GM23338 (cell line): ENCODE measurements at regions not wholly inside any gene's neighbourhood (a gene's known extent, or its start where the extent isn't known, plus 50 kb on each side); places are given as distances from the start of the nearest gene placed in this dataset.

Experiments
- ATAC-seq: fragments of 200-7000 bp; cut with Tn5 transposase; 3 replicates; pipeline ENCODE4 v1.9.1; 2020
- DNase-seq: peaks from one replicate; pipeline ENCODE4 v3.0.0-alpha.2; 2015; ENCODE audit warnings: low spot score
- H2AFZ ChIP-seq: fragments of 200-600 bp; sonication (generic); 2 replicates; pipeline ENCODE4 v1.8.0; 2016; ENCODE audit warnings: antibody characterized with exemption, mild to moderate bottlenecking, moderate library complexity
- H3F3A ChIP-seq: fragments of 200-600 bp; sonication (generic); replicated peaks from 2 replicates; pipeline ENCODE4 v1.8.0; 2017; ENCODE audit warnings: antibody characterized with exemption, mixed run types, low read depth
- H3K27ac ChIP-seq: fragments of 200-600 bp; sonication (generic); 2 replicates; pipeline ENCODE4 v1.6.1; 2016; ENCODE audit warnings: low read depth
- H3K27me3 ChIP-seq: fragments of 200-600 bp; sonication (generic); 2 replicates; pipeline ENCODE4 v1.8.0; 2016; ENCODE audit warnings: mild to moderate bottlenecking, mixed run types, moderate library complexity; ENCODE audit not compliant: insufficient read depth
- H3K36me3 ChIP-seq: fragments of 200-600 bp; sonication (generic); 2 replicates; pipeline ENCODE4 v1.8.0; 2016; ENCODE audit warnings: mild to moderate bottlenecking; ENCODE audit not compliant: insufficient read depth
- H3K4me1 ChIP-seq: fragments of 200-600 bp; sonication (generic); 2 replicates; pipeline ENCODE4 v1.8.0; 2016; ENCODE audit warnings: mild to moderate bottlenecking, moderate library complexity; ENCODE audit not compliant: insufficient read depth
- H3K4me2 ChIP-seq: fragments of 200-600 bp; sonication (generic); 2 replicates; pipeline ENCODE4 v1.7.1; 2017; ENCODE audit warnings: mixed run types
- H3K4me3 ChIP-seq: fragments of 200-600 bp; sonication (generic); 2 replicates; pipeline ENCODE4 v1.6.1; 2016; ENCODE audit warnings: mixed run types
- H3K79me2 ChIP-seq: fragments of 200-600 bp; sonication (generic); replicated peaks from 2 replicates; pipeline ENCODE4 v1.8.0; 2017; ENCODE audit warnings: mild to moderate bottlenecking; ENCODE audit not compliant: insufficient read depth
- H3K9me2 ChIP-seq: fragments of 200-600 bp; sonication (generic); 2 replicates; pipeline ENCODE4 v1.8.0; 2017; ENCODE audit not compliant: insufficient read depth
- H4K20me1 ChIP-seq: fragments of 200-600 bp; sonication (generic); replicated peaks from 2 replicates; pipeline ENCODE4 v1.8.0; 2017; ENCODE audit warnings: mild to moderate bottlenecking; ENCODE audit not compliant: insufficient read depth
- H3K27ac Mint-ChIP-seq: 2 replicates; pipeline ENCODE4 v1.8.0; 2020; ENCODE audit warnings: inconsistent platforms, mild to moderate bottlenecking, moderate library complexity, mixed read lengths
- H3K27me3 Mint-ChIP-seq: 3 replicates; pipeline ENCODE4 v1.8.0; 2022; ENCODE audit warnings: low read depth, mild to moderate bottlenecking, moderate library complexity, mixed read lengths, inconsistent platforms; ENCODE audit not compliant: insufficient read depth, poor library complexity
- H3K36me3 Mint-ChIP-seq: 3 replicates; pipeline ENCODE4 v1.8.0; 2021; ENCODE audit warnings: low read depth, mild to moderate bottlenecking, inconsistent platforms, moderate library complexity, mixed read lengths
- H3K4me1 Mint-ChIP-seq: 3 replicates; pipeline ENCODE4 v1.8.0; 2020; ENCODE audit warnings: mild to moderate bottlenecking, inconsistent platforms, mixed read lengths
- H3K4me3 Mint-ChIP-seq: 3 replicates; pipeline ENCODE4 v1.8.0; 2021; ENCODE audit warnings: moderate library complexity, mild to moderate bottlenecking, inconsistent platforms, mixed read lengths
- H3K9me3 Mint-ChIP-seq: 3 replicates; pipeline ENCODE4 v1.8.0; 2020; ENCODE audit warnings: moderate library complexity, mild to moderate bottlenecking, inconsistent platforms, mixed read lengths
- CREB1 ChIP-seq: fragments of 250-450 bp; sonication (Bioruptor Pico); IDR thresholded peaks from 2 replicates; pipeline ENCODE4 v1.5.0; 2020; ENCODE audit warnings: low read depth, mild to moderate bottlenecking, moderate library complexity
- EZH2 ChIP-seq: fragments of 200-600 bp; sonication (generic); IDR thresholded peaks from one replicate; pipeline ENCODE4 v1.8.0; 2017; ENCODE audit warnings: antibody characterized with exemption, mild to moderate bottlenecking, low read depth; ENCODE audit not compliant: unreplicated experiment
- EZH2phosphoT487 ChIP-seq: fragments of 200-600 bp; sonication (generic); IDR thresholded peaks from one replicate; pipeline ENCODE4 v1.8.1; 2018; ENCODE audit warnings: antibody characterized with exemption; ENCODE audit not compliant: unreplicated experiment
- JUNB ChIP-seq: IDR thresholded peaks from one replicate; pipeline ENCODE4 v1.6.1; 2016; ENCODE audit warnings: antibody characterized with exemption; ENCODE audit not compliant: unreplicated experiment
- NANOG ChIP-seq: IDR thresholded peaks from 2 replicates; pipeline ENCODE4 v1.6.1; 2016; ENCODE audit warnings: antibody characterized with exemption, borderline replicate concordance
- POLR2AphosphoS5 ChIP-seq: IDR thresholded peaks from 2 replicates; pipeline ENCODE4 v1.6.1; 2016; ENCODE audit warnings: antibody characterized with exemption, low read depth
- STAT1 ChIP-seq: IDR thresholded peaks from one replicate; pipeline ENCODE4 v1.6.1; 2016; ENCODE audit warnings: antibody characterized with exemption; ENCODE audit not compliant: unreplicated experiment
- ZNF114 ChIP-seq: fragments of 250-450 bp; sonication (Bioruptor Pico); IDR thresholded peaks from 2 replicates; pipeline ENCODE4 v1.5.0; 2020; ENCODE audit warnings: mild to moderate bottlenecking, moderate library complexity
- ZNF331 ChIP-seq: fragments of 250-450 bp; sonication (Bioruptor Pico); IDR thresholded peaks from 2 replicates; pipeline ENCODE4 v1.5.0; 2020; ENCODE audit warnings: low read depth, mild to moderate bottlenecking, moderate library complexity
- TF ChIP-seq, protein P1 (sequence below), 2 experiments: fragments of 200-600 bp in 1 of 2; sonication (generic) in 1 of 2; conservative IDR thresholded peaks; 2 replicates each; pipeline versions ENCODE4 v1.5.1 to v1.6.1; 2016 to 2017; ENCODE audit warnings: antibody characterized with exemption in 2 of 2, low read depth in 2 of 2, mild to moderate bottlenecking in 2 of 2, moderate library complexity in 1 of 2
- TF ChIP-seq, protein P2 (sequence below): IDR thresholded peaks from 2 replicates; pipeline ENCODE4 v1.6.1; 2016; ENCODE audit warnings: antibody characterized with exemption
- TF ChIP-seq, protein P3 (sequence below): IDR thresholded peaks from one replicate; pipeline ENCODE4 v1.6.1; 2018; ENCODE audit warnings: antibody characterized with exemption; ENCODE audit not compliant: unreplicated experiment
- TF ChIP-seq, protein P4 (sequence below): fragments of 250-450 bp; sonication (Bioruptor Pico); IDR thresholded peaks from 2 replicates; pipeline ENCODE4 v1.5.0; 2020; ENCODE audit warnings: mild to moderate bottlenecking, moderate library complexity

DNA sequence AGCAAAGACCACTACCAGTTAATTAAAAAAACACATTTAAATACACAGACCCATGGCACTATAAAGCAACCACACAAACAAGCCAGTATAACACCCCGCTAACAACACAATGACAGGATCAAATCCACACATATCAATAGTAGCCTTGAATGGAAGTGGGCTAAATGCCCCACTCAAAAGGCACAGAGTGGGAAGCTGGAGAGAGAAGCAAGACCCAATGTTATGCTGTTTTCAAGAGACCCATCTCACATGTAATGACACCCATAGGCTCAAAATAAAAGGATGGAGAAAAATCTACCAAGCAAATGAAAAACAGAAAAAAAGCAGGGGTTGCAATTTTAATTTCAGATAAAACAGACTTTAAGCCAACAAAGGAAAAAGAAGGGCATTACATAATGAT is 125.4 kb upstream of the PTCHD4 start:
- Mint-ChIP-seq H3K27ac (no peak overlapping the region), H3K4me1 (no peaks in the 10 kb centered on the region; the same call in 2 of the 3 replicates), H3K27me3 (no peaks in the 10 kb centered on the region), H3K36me3 (peaks cover 17% of the 10 kb centered on the region; the same call in 2 of the 3 replicates), H3K4me3 (no peak overlapping the region), H3K9me3 (peaks cover 22% of the 10 kb centered on the region)
- H3K27me3 ChIP-seq: no peaks in the 10 kb centered on the region
- TF ChIP-seq ZNF114 (no peak), NANOG (no peak), POLR2AphosphoS5 (no peak), JUNB (no peak), CREB1 (CRISPR knock-in tag) (no peak), EZH2phosphoT487 (no peak), STAT1 (no peak), EZH2 (no peak), ZNF331 (CRISPR knock-in tag) (no peak)
- TF ChIP-seq, protein P1, sequence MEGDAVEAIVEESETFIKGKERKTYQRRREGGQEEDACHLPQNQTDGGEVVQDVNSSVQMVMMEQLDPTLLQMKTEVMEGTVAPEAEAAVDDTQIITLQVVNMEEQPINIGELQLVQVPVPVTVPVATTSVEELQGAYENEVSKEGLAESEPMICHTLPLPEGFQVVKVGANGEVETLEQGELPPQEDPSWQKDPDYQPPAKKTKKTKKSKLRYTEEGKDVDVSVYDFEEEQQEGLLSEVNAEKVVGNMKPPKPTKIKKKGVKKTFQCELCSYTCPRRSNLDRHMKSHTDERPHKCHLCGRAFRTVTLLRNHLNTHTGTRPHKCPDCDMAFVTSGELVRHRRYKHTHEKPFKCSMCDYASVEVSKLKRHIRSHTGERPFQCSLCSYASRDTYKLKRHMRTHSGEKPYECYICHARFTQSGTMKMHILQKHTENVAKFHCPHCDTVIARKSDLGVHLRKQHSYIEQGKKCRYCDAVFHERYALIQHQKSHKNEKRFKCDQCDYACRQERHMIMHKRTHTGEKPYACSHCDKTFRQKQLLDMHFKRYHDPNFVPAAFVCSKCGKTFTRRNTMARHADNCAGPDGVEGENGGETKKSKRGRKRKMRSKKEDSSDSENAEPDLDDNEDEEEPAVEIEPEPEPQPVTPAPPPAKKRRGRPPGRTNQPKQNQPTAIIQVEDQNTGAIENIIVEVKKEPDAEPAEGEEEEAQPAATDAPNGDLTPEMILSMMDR (conservative IDR thresholded peaks at IDR 0.05; ENCODE audit: low read depth in 2 of 2): no peak
- TF ChIP-seq, protein P2, sequence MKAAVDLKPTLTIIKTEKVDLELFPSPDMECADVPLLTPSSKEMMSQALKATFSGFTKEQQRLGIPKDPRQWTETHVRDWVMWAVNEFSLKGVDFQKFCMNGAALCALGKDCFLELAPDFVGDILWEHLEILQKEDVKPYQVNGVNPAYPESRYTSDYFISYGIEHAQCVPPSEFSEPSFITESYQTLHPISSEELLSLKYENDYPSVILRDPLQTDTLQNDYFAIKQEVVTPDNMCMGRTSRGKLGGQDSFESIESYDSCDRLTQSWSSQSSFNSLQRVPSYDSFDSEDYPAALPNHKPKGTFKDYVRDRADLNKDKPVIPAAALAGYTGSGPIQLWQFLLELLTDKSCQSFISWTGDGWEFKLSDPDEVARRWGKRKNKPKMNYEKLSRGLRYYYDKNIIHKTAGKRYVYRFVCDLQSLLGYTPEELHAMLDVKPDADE: no peak
- TF ChIP-seq, protein P3, sequence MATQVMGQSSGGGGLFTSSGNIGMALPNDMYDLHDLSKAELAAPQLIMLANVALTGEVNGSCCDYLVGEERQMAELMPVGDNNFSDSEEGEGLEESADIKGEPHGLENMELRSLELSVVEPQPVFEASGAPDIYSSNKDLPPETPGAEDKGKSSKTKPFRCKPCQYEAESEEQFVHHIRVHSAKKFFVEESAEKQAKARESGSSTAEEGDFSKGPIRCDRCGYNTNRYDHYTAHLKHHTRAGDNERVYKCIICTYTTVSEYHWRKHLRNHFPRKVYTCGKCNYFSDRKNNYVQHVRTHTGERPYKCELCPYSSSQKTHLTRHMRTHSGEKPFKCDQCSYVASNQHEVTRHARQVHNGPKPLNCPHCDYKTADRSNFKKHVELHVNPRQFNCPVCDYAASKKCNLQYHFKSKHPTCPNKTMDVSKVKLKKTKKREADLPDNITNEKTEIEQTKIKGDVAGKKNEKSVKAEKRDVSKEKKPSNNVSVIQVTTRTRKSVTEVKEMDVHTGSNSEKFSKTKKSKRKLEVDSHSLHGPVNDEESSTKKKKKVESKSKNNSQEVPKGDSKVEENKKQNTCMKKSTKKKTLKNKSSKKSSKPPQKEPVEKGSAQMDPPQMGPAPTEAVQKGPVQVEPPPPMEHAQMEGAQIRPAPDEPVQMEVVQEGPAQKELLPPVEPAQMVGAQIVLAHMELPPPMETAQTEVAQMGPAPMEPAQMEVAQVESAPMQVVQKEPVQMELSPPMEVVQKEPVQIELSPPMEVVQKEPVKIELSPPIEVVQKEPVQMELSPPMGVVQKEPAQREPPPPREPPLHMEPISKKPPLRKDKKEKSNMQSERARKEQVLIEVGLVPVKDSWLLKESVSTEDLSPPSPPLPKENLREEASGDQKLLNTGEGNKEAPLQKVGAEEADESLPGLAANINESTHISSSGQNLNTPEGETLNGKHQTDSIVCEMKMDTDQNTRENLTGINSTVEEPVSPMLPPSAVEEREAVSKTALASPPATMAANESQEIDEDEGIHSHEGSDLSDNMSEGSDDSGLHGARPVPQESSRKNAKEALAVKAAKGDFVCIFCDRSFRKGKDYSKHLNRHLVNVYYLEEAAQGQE: no peak
- TF ChIP-seq, protein P4, sequence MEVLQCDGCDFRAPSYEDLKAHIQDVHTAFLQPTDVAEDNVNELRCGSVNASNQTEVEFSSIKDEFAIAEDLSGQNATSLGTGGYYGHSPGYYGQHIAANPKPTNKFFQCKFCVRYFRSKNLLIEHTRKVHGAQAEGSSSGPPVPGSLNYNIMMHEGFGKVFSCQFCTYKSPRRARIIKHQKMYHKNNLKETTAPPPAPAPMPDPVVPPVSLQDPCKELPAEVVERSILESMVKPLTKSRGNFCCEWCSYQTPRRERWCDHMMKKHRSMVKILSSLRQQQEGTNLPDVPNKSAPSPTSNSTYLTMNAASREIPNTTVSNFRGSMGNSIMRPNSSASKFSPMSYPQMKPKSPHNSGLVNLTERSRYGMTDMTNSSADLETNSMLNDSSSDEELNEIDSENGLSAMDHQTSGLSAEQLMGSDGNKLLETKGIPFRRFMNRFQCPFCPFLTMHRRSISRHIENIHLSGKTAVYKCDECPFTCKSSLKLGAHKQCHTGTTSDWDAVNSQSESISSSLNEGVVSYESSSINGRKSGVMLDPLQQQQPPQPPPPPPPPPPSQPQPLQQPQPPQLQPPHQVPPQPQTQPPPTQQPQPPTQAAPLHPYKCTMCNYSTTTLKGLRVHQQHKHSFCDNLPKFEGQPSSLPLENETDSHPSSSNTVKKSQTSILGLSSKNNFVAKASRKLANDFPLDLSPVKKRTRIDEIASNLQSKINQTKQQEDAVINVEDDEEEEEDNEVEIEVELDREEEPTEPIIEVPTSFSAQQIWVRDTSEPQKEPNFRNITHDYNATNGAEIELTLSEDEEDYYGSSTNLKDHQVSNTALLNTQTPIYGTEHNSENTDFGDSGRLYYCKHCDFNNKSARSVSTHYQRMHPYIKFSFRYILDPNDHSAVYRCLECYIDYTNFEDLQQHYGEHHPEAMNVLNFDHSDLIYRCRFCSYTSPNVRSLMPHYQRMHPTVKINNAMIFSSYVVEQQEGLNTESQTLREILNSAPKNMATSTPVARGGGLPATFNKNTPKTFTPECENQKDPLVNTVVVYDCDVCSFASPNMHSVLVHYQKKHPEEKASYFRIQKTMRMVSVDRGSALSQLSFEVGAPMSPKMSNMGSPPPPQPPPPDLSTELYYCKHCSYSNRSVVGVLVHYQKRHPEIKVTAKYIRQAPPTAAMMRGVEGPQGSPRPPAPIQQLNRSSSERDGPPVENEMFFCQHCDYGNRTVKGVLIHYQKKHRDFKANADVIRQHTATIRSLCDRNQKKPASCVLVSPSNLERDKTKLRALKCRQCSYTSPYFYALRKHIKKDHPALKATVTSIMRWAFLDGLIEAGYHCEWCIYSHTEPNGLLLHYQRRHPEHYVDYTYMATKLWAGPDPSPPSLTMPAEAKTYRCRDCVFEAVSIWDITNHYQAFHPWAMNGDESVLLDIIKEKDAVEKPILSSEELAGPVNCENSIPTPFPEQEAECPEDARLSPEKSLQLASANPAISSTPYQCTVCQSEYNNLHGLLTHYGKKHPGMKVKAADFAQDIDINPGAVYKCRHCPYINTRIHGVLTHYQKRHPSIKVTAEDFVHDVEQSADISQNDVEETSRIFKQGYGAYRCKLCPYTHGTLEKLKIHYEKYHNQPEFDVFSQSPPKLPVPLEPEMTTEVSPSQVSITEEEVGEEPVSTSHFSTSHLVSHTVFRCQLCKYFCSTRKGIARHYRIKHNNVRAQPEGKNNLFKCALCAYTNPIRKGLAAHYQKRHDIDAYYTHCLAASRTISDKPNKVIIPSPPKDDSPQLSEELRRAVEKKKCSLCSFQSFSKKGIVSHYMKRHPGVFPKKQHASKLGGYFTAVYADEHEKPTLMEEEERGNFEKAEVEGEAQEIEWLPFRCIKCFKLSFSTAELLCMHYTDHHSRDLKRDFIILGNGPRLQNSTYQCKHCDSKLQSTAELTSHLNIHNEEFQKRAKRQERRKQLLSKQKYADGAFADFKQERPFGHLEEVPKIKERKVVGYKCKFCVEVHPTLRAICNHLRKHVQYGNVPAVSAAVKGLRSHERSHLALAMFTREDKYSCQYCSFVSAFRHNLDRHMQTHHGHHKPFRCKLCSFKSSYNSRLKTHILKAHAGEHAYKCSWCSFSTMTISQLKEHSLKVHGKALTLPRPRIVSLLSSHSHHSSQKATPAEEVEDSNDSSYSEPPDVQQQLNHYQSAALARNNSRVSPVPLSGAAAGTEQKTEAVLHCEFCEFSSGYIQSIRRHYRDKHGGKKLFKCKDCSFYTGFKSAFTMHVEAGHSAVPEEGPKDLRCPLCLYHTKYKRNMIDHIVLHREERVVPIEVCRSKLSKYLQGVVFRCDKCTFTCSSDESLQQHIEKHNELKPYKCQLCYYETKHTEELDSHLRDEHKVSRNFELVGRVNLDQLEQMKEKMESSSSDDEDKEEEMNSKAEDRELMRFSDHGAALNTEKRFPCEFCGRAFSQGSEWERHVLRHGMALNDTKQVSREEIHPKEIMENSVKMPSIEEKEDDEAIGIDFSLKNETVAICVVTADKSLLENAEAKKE: no peak
- H3K27ac ChIP-seq: no peak overlapping the region
- no peaks in the 10 kb centered on the region for H3K79me2 ChIP-seq
- H3K4me1 ChIP-seq: peaks cover 12% of the 10 kb centered on the region; the same call in 1 of the 2 replicates
- H4K20me1 ChIP-seq: no peaks in the 10 kb centered on the region
- no peak for ATAC-seq
- no peaks in the 10 kb centered on the region; the same call in none of the 2 replicates for H3K9me2 ChIP-seq
- no peak for DNase-seq
- no peak overlapping the region for H3K4me2 ChIP-seq
- H3K4me3 ChIP-seq: no peak overlapping the region
- H3F3A ChIP-seq: no peaks in the 10 kb centered on the region
- no peak overlapping the region for H2AFZ ChIP-seq
- no peaks in the 10 kb centered on the region for H3K36me3 ChIP-seq
